ENCODE measurements at regions not wholly inside any gene's neighbourhood (a gene's known extent, or its start where the extent isn't known, plus 50 kb on each side); places are given as distances from the start of the nearest gene placed in this dataset.

- DNase-seq: no peak
Measured at GRCh38 chr4:71287305-71287704, 51.5 kb upstream of the SLC4A4 start.

GRCh38 chr4:71288875-71289274, 49.9 kb upstream of the SLC4A4 start:
- DNase-seq: no peak

All from NCI-H446 treated with DMSO at 0.1 percent for 48 hours (cell line).